GM12891 (cell line): ENCODE measurements at regions not wholly inside any gene's neighbourhood (a gene's known extent, or its start where the extent isn't known, plus 50 kb on each side); places are given as distances from the start of the nearest gene placed in this dataset.

Source experiments
- DNase-seq: peaks from one replicate; pipeline ENCODE4 v3.0.0; 2011; ENCODE audit warnings: low spot score; ENCODE audit not compliant: insufficient read length
- FAIRE-seq: peaks from 2 replicates; lab custom pipeline; 2011; peaks lifted over from hg19 to GRCh38; lab: Jason Lieb, UNC
- PAX5 ChIP-seq: IDR thresholded peaks from 2 replicates; pipeline ENCODE4 v1.6.1; 2011; ENCODE audit warnings: low read length, moderate library complexity, mild to moderate bottlenecking; ENCODE audit not compliant: insufficient read depth, severe bottlenecking
- POLR2A ChIP-seq: IDR thresholded peaks from 2 replicates; pipeline ENCODE4 v1.6.1; 2011; ENCODE audit warnings: low read depth, low read length, control low read depth
- POLR2AphosphoS5 ChIP-seq: IDR thresholded peaks from 2 replicates; pipeline ENCODE4 v1.6.1; 2011; ENCODE audit warnings: low read depth, low read length, control low read depth
- POU2F2 ChIP-seq: IDR thresholded peaks from 2 replicates; pipeline ENCODE4 v1.6.1; 2011; ENCODE audit warnings: low read depth, mild to moderate bottlenecking, control low read depth, low read length, moderate library complexity
- SPI1 ChIP-seq: IDR thresholded peaks from 2 replicates; pipeline ENCODE4 v1.6.1; 2011; ENCODE audit warnings: low read depth, low read length, control low read depth
- TAF1 ChIP-seq: IDR thresholded peaks from 2 replicates; pipeline ENCODE4 v1.6.1; 2011; ENCODE audit warnings: low read depth, low read length, control low read depth

- no peak for FAIRE-seq
- no peak for DNase-seq
- TF ChIP-seq POLR2A, result no peak
- TF ChIP-seq SPI1, result no peak
- no peak for TF ChIP-seq POLR2AphosphoS5
- TF ChIP-seq POU2F2, result no peak
- TF ChIP-seq TAF1, result no peak
- no peak for TF ChIP-seq PAX5
Measured at GRCh38 chr3:80238606-80239005, 470.8 kb upstream of the ROBO1 start.

- no peak for DNase-seq
- no peak for FAIRE-seq
- TF ChIP-seq POLR2AphosphoS5, result no peak
- TF ChIP-seq POLR2A, result no peak
- TF ChIP-seq PAX5, result no peak
- no peak for TF ChIP-seq TAF1
- no peak for TF ChIP-seq POU2F2
- TF ChIP-seq SPI1, result no peak
Measured at GRCh38 chr3:80238152-80238551, 470.4 kb upstream of the ROBO1 start.

- FAIRE-seq (no peak), DNase-seq (no peak)
- no peak for TF ChIP-seq PAX5
- no peak for TF ChIP-seq POLR2A
- no peak for TF ChIP-seq TAF1
- no peak for TF ChIP-seq SPI1
- TF ChIP-seq POU2F2, result no peak
- TF ChIP-seq POLR2AphosphoS5, result no peak
Measured at GRCh38 chr3:80234706-80235105, 466.9 kb upstream of the ROBO1 start.

GRCh38 chr3:80233576-80233975, 465.8 kb upstream of the ROBO1 start:
- FAIRE-seq (no peak), DNase-seq (no peak)
- no peak for TF ChIP-seq PAX5
- TF ChIP-seq POU2F2, result no peak
- TF ChIP-seq POLR2AphosphoS5, result no peak
- no peak for TF ChIP-seq SPI1

- FAIRE-seq (no peak), DNase-seq (no peak)
Measured at GRCh38 chr3:80232760-80233159, 465.0 kb upstream of the ROBO1 start.

GRCh38 chr3:80230962-80231361, 463.2 kb upstream of the ROBO1 start:
- no peak for TF ChIP-seq TAF1
- TF ChIP-seq POLR2AphosphoS5, result no peak
- TF ChIP-seq PAX5, result no peak
- TF ChIP-seq SPI1, result no peak
- no peak for TF ChIP-seq POLR2A
- TF ChIP-seq POU2F2, result no peak
- FAIRE-seq (no peak), DNase-seq (no peak)

More at GRCh38 chr3:80232760-80233159, 465.0 kb upstream of the ROBO1 start:
- TF ChIP-seq SPI1 (no peak), TAF1 (no peak), POLR2A (no peak), POLR2AphosphoS5 (no peak), PAX5 (no peak)

GRCh38 chr3:80227216-80227615, 459.4 kb upstream of the ROBO1 start:
- DNase-seq, result no peak

GRCh38 chr3:80215191-80215590, 447.4 kb upstream of the ROBO1 start:
- no peak for FAIRE-seq
- no peak for TF ChIP-seq PAX5
- TF ChIP-seq POU2F2, result no peak
- no peak for TF ChIP-seq SPI1
- TF ChIP-seq TAF1, result no peak
- no peak for TF ChIP-seq POLR2A
- no peak for TF ChIP-seq POLR2AphosphoS5
- no peak for DNase-seq

More at GRCh38 chr3:80227216-80227615, 459.4 kb upstream of the ROBO1 start:
- TF ChIP-seq PAX5 (no peak), TAF1 (no peak), POLR2A (no peak), POU2F2 (no peak)
- FAIRE-seq, result no peak

- FAIRE-seq, result no peak
- no peak for DNase-seq
- no peak for TF ChIP-seq PAX5
- no peak for TF ChIP-seq SPI1
- no peak for TF ChIP-seq TAF1
- no peak for TF ChIP-seq POLR2AphosphoS5
- TF ChIP-seq POU2F2, result no peak
- no peak for TF ChIP-seq POLR2A
Measured at GRCh38 chr3:80213086-80213485, 445.3 kb upstream of the ROBO1 start.

- DNase-seq (no peak), FAIRE-seq (no peak)
- no peak for TF ChIP-seq POLR2A
- no peak for TF ChIP-seq POU2F2
- no peak for TF ChIP-seq POLR2AphosphoS5
- TF ChIP-seq SPI1, result no peak
- no peak for TF ChIP-seq PAX5
- no peak for TF ChIP-seq TAF1
Measured at GRCh38 chr3:80192936-80193335, 425.1 kb upstream of the ROBO1 start.

GRCh38 chr3:80190051-80190450, 422.3 kb upstream of the ROBO1 start:
- FAIRE-seq (no peak), DNase-seq (no peak)
- TF ChIP-seq SPI1 (no peak), PAX5 (no peak), POU2F2 (no peak), TAF1 (no peak), POLR2A (no peak), POLR2AphosphoS5 (no peak)
